Epithelial cell of esophagus (primary cell): ENCODE measurements at regions not wholly inside any gene's neighbourhood (a gene's known extent, or its start where the extent isn't known, plus 50 kb on each side); places are given as distances from the start of the nearest gene placed in this dataset.

Source experiments
- DNase-seq: peaks from one replicate; pipeline ENCODE4 v3.0.0; 2010; ENCODE audit warnings: low read depth
- H3K4me3 ChIP-seq: 2 replicates; pipeline ENCODE4 v1.5.1; 2011; ENCODE audit warnings: mild to moderate bottlenecking, low read length, control low read depth
- CTCF ChIP-seq: IDR thresholded peaks from 2 replicates; pipeline ENCODE4 v1.5.1; 2011; ENCODE audit warnings: low read depth, mild to moderate bottlenecking, low read length, control low read depth, inconsistent platforms; ENCODE audit not compliant: insufficient read depth; ENCODE audit errors: missing control alignments

GRCh38 chr1:232296461-232296860 lies 333.5 kb downstream of the SIPA1L2 start:
- no peak overlapping the region for H3K4me3 ChIP-seq
- DNase-seq = no peak
- TF ChIP-seq CTCF = no peak

- TF ChIP-seq CTCF = no peak
- H3K4me3 ChIP-seq = no peak overlapping the region
- peak; percentile 57 for DNase-seq
Measured at GRCh38 chr1:232293361-232293760, 336.6 kb downstream of the SIPA1L2 start.

GRCh38 chr1:232292818-232293217 lies 337.1 kb downstream of the SIPA1L2 start:
- peak overlapping the region; percentile 36 for H3K4me3 ChIP-seq
- TF ChIP-seq CTCF = peak; percentile 62
- peak; percentile 72 for DNase-seq

GRCh38 chr1:232292239-232292638 lies 337.7 kb downstream of the SIPA1L2 start:
- no peak for TF ChIP-seq CTCF
- DNase-seq = no peak
- H3K4me3 ChIP-seq = peak overlapping the region; percentile 36

- peak overlapping the region; percentile 36 for H3K4me3 ChIP-seq
- peak; percentile 53 for DNase-seq
- no peak for TF ChIP-seq CTCF
Measured at GRCh38 chr1:232291681-232292080, 338.3 kb downstream of the SIPA1L2 start.

- no peak for DNase-seq
- peak overlapping the region; percentile 36 for H3K4me3 ChIP-seq
- no peak for TF ChIP-seq CTCF
Measured at GRCh38 chr1:232291261-232291660, 338.7 kb downstream of the SIPA1L2 start.

GRCh38 chr1:232290570-232290969 lies 339.4 kb downstream of the SIPA1L2 start:
- DNase-seq = no peak
- TF ChIP-seq CTCF = no peak
- H3K4me3 ChIP-seq = no peak overlapping the region
